Spleen (tissue), 11 donors: ENCODE measurements at regions not wholly inside any gene's neighbourhood (a gene's known extent, or its start where the extent isn't known, plus 50 kb on each side); places are given as distances from the start of the nearest gene placed in this dataset.

Source experiments
- DNase-seq: peaks from one replicate; pipeline ENCODE4 v3.0.0-alpha.2; 2020
- H3K27ac ChIP-seq, 8 donors: fragments of 200-600 bp; sonication (generic) in 7 of 8; 1 replicate in 4 of 8; 2 replicates in 4 of 8; pipeline versions ENCODE4 v1.5.0 to v1.8.0; 2016 to 2021; ENCODE audit warnings: inconsistent platforms in 4 of 8, mild to moderate bottlenecking in 4 of 8, moderate library complexity in 1 of 8
- H3K27me3 ChIP-seq, 7 donors: fragments of 200-600 bp; sonication (generic) in 6 of 7; replicated peaks in 1 of 7; 1 replicate in 4 of 7; 2 replicates in 3 of 7; pipeline versions ENCODE4 v1.5.0 to v1.8.0; 2016 to 2021; ENCODE audit warnings: inconsistent platforms in 3 of 7, mild to moderate bottlenecking in 1 of 7
- H3K36me3 ChIP-seq, 6 donors: fragments of 200-600 bp; sonication (generic) in 5 of 6; 1 replicate in 4 of 6; 2 replicates in 2 of 6; pipeline versions ENCODE4 v1.5.0 to v1.8.0; 2016 to 2021; ENCODE audit warnings: inconsistent platforms in 2 of 6
- H3K4me1 ChIP-seq, 6 donors: fragments of 200-600 bp; sonication (generic) in 5 of 6; 1 replicate in 3 of 6; 2 replicates in 3 of 6; pipeline versions ENCODE4 v1.5.0 to v1.8.0; 2016 to 2021; ENCODE audit warnings: inconsistent platforms in 3 of 6
- H3K4me3 ChIP-seq, 8 donors: fragments of 200-600 bp; sonication (generic) in 7 of 8; 1 replicate in 4 of 8; 2 replicates in 4 of 8; pipeline versions ENCODE4 v1.5.0 to v1.8.0; 2016 to 2021; ENCODE audit warnings: inconsistent platforms in 4 of 8, mild to moderate bottlenecking in 4 of 8, moderate library complexity in 2 of 8
- H3K9me3 ChIP-seq, 8 donors: fragments of 200-600 bp; sonication (generic) in 7 of 8; 1 replicate in 4 of 8; 2 replicates in 4 of 8; pipeline versions ENCODE4 v1.5.0 to v1.8.0; 2016 to 2021; ENCODE audit warnings: inconsistent platforms in 4 of 8
- POLR2A ChIP-seq, 3 donors: fragments of 450-650 bp; IDR thresholded peaks; one replicate each; pipeline ENCODE4 v1.5.1; 2017; ENCODE audit warnings: antibody characterized with exemption in 3 of 3, mild to moderate bottlenecking in 1 of 3
- POLR2AphosphoS5 ChIP-seq, 3 donors: sonication (generic); formaldehyde crosslinking; IDR thresholded peaks; one replicate each; pipeline ENCODE4 v1.5.1; 2017; ENCODE audit warnings: antibody characterized with exemption in 3 of 3
- WGBS, 5 donors: extraction: QIAGEN DNeasy Blood & Tissue Kit in 3 of 5; methylation state at CpG; one replicate each; pipeline versions ENCODE4 v1.1.5 to v1.1.7; 2013 to 2018; 5-methylcytosine and 5-hydroxymethylcytosine counted together
- intact Hi-C: fragments of 100-400 bp; cut with DNase I; formaldehyde crosslinking; loops from one replicate; pipeline ENCODE4 v1.15.0; 2023; ENCODE audit warnings: low total_unique reads
- TF ChIP-seq, protein P1 (sequence below), 11 experiments: fragments of 200-600 bp in 7 of 11; fragments of 450-650 bp in 4 of 11; sonication (generic) in 4 of 11; IDR thresholded peaks in 8 of 11; conservative IDR thresholded peaks in 3 of 11; 1 replicate in 7 of 11; 2 replicates in 4 of 11; pipeline versions ENCODE4 v1.4.0 to v1.8.0; 2016 to 2021; ENCODE audit warnings: antibody characterized with exemption in 11 of 11, inconsistent platforms in 4 of 11, mild to moderate bottlenecking in 1 of 11
- donor health status: healthy with polysubstance abuse.
- donor health status: DM: no; HTN: no; CAD: no; lungs with moderate emphysema.
- donor health status: DM: no; HTN: no; CAD: no.
- donor health status: Bipolar disorder and iron deficiency.
- donor health status: healthy.
- donor health status: DM: no; HTN: no; CAD: no.
- donor health status: DM: yes; HTN: yes; CAD: no.

DNA sequence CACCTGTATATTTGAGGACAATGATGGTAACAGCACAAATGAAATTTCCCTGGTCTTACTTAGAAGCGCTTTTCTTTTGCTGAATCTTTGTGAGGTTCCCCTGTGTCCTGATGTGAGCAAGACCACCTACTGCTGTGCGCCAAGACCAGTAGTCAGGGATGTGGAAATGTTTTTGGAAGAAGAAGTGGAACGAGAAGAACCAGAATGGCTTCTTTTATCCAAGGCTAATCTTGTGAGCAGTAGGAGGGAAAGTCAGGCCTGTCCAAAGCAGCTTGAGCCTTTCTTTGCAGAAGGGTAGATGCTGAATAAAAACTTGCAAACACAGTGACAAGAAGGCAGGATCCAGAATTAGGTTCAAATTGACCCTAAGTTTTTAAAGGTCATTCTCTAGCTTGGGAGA lies 223.0 kb downstream of the FAT3 start:
- Histone ChIP-seq H3K4me3 (no peak overlapping the region), H3K36me3 (no peaks in the 10 kb centered on the region), H3K9me3 (no peaks in the 10 kb centered on the region), H3K27me3 (no peaks in the 10 kb centered on the region), H3K4me1 (no peaks in the 10 kb centered on the region), H3K27ac (no peak overlapping the region)
- 77 to 90% (median 87%) methylated on average over 3 of the region's 3 CpGs for WGBS, 5 donors
- intact Hi-C loops = no loop called here
- no peak for DNase-seq
- TF ChIP-seq POLR2A (IDR thresholded peaks at IDR 0.05) (no peak), POLR2AphosphoS5 (IDR thresholded peaks at IDR 0.05) (no peak)
- TF ChIP-seq, protein P1, sequence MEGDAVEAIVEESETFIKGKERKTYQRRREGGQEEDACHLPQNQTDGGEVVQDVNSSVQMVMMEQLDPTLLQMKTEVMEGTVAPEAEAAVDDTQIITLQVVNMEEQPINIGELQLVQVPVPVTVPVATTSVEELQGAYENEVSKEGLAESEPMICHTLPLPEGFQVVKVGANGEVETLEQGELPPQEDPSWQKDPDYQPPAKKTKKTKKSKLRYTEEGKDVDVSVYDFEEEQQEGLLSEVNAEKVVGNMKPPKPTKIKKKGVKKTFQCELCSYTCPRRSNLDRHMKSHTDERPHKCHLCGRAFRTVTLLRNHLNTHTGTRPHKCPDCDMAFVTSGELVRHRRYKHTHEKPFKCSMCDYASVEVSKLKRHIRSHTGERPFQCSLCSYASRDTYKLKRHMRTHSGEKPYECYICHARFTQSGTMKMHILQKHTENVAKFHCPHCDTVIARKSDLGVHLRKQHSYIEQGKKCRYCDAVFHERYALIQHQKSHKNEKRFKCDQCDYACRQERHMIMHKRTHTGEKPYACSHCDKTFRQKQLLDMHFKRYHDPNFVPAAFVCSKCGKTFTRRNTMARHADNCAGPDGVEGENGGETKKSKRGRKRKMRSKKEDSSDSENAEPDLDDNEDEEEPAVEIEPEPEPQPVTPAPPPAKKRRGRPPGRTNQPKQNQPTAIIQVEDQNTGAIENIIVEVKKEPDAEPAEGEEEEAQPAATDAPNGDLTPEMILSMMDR (IDR thresholded peaks at IDR 0.05 in 8 of 11, conservative IDR thresholded peaks at IDR 0.05 in 3 of 11) = no peak

DNA sequence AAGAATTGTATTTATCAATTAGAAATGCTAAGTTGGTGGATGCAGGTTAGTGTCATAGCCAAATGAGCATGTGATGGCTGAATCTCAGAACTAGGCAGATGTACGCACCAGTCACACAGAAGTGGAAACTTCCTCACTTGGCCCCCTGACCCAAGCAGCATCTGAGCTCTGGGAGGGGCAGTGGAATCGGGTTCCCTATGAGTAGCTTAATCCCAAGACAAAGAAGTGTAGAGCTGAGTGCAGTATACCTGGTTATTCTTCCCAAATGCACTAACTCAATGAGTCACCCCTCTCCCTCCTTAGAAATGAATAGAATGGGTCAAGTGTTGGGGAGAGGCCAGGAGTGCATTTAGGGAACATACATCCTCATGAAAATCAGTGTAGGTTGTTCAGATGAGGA lies 224.6 kb downstream of the FAT3 start:
- no peak for DNase-seq
- whole genome bisulfite sequencing, 5 donors = 72 to 91% (median 82%) methylated on average over 2 of the region's 2 CpGs
- TF ChIP-seq POLR2A (IDR thresholded peaks at IDR 0.05) = no peak
- no peak for TF ChIP-seq POLR2AphosphoS5 (IDR thresholded peaks at IDR 0.05)
- TF ChIP-seq, protein P1 (IDR thresholded peaks at IDR 0.05 in 8 of 11, conservative IDR thresholded peaks at IDR 0.05 in 3 of 11) = no peak
- H3K9me3 ChIP-seq = no peaks in the 10 kb centered on the region
- no peaks in the 10 kb centered on the region for H3K4me1 ChIP-seq
- H3K4me3 ChIP-seq = no peak overlapping the region
- intact Hi-C loops = no loop called here
- H3K27me3 ChIP-seq = no peaks in the 10 kb centered on the region
- no peaks in the 10 kb centered on the region for H3K36me3 ChIP-seq
- no peak overlapping the region for H3K27ac ChIP-seq

DNA sequence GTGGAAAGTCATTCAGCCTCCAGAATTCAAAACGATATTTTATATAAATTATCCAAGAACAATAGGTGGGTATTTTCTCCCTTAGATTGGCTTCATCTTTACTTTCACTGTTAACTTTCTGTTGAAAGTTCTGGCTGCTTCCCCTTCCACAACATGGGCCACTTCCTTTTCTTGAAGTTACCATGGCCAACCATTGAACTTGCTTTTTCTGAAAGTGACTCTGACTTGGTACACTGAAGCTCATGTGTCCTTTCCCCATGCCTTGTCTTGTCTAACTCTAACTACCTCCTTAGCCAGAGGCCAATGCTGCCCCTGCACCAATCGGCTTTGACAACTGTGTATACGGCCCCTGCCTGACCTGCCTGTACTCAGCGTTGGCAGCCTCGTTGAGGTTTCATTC lies 225.2 kb downstream of the FAT3 start:
- WGBS, 5 donors = 80 to 91% (median 87%) methylated on average over 5 of the region's 5 CpGs

DNA sequence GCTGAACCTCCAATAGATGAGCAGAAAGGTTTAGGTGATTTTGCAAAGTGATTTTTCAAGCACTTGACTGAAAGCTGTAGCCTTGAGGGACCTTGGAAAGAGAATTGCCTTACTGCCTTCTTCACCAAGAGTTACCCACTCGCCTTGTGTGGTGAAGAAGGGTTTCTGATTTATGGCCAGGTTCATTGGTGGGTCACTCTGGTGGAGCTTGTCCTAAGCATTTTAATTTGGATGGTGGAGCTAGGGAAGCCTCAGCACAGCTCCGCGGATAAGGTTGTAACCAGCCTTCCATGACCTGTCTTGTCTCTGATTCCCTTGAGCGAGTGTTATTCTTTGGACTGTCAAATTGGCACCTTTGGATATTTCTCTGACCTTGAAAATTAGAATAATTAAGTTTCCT lies 226.4 kb downstream of the FAT3 start:
- WGBS, 5 donors = 82 to 92% (median 85%) methylated on average over 4 of the region's 4 CpGs
- H3K9me3 ChIP-seq = no peaks in the 10 kb centered on the region
- H3K4me3 ChIP-seq = no peak overlapping the region
- no peaks in the 10 kb centered on the region for H3K36me3 ChIP-seq
- intact Hi-C loops = no loop called here
- H3K27ac ChIP-seq = no peak overlapping the region
- no peaks in the 10 kb centered on the region for H3K27me3 ChIP-seq
- no peak for DNase-seq
- no peaks in the 10 kb centered on the region for H3K4me1 ChIP-seq
- TF ChIP-seq POLR2A (IDR thresholded peaks at IDR 0.05) (no peak), POLR2AphosphoS5 (IDR thresholded peaks at IDR 0.05) (no peak)
- TF ChIP-seq, protein P1 (IDR thresholded peaks at IDR 0.05 in 8 of 11, conservative IDR thresholded peaks at IDR 0.05 in 3 of 11) = no peak

More for the DNA sequence above, 225.2 kb downstream of the FAT3 start:
- H3K27ac ChIP-seq = no peak overlapping the region
- no peak for TF ChIP-seq POLR2AphosphoS5 (IDR thresholded peaks at IDR 0.05)
- TF ChIP-seq, protein P1 (IDR thresholded peaks at IDR 0.05 in 8 of 11, conservative IDR thresholded peaks at IDR 0.05 in 3 of 11) = no peak
- no peak for TF ChIP-seq POLR2A (IDR thresholded peaks at IDR 0.05)
- H3K4me1 ChIP-seq = no peaks in the 10 kb centered on the region
- no peaks in the 10 kb centered on the region for H3K9me3 ChIP-seq
- DNase-seq = no peak
- no peak overlapping the region for H3K4me3 ChIP-seq
- intact Hi-C loops = no loop called here
- no peaks in the 10 kb centered on the region for H3K36me3 ChIP-seq
- H3K27me3 ChIP-seq = no peaks in the 10 kb centered on the region
